ENCODE measurements at regions not wholly inside any gene's neighbourhood (a gene's known extent, or its start where the extent isn't known, plus 50 kb on each side); places are given as distances from the start of the nearest gene placed in this dataset.

- no peak for TF ChIP-seq FOXP4 (CRISPR knock-in tag; IDR thresholded peaks at IDR 0.05)
- TF ChIP-seq TCF7 (CRISPR knock-in tag; IDR thresholded peaks at IDR 0.05; ENCODE audit: low read depth) = no peak
- no peak for TF ChIP-seq AFF4 (CRISPR knock-in tag; IDR thresholded peaks at IDR 0.05; ENCODE audit: borderline replicate concordance)
- no peak for TF ChIP-seq STAT6 (CRISPR knock-in tag; conservative IDR thresholded peaks at IDR 0.05; ENCODE audit: low read depth)
Measured at GRCh38 chr3:168813225-168813802, 717.6 kb upstream of the GOLIM4 start (continued).

- DNase-seq (ENCODE audit: low spot score) = peak; percentile 44
- Mint-ChIP-seq H3K9me3 (no peaks in the 10 kb centered on the region), H3K36me3 (no peaks in the 10 kb centered on the region), H3K4me3 (peak overlapping the region; percentile 46), H3K4me1 (peaks cover 73% of the 10 kb centered on the region), H3K27ac (peak overlapping the region; percentile 76; the same call in 1 of the 2 replicates), H3K27me3 (ENCODE audit: low read depth) (no peaks in the 10 kb centered on the region)
- ChIA-PET POLR2A (interaction anchor here (0.7 kb wide), 2 partner anchors 17 to 439 kb away, joined by 3 to 4 read pairs; no protein-coding TSS in a partner anchor), CTCF (interaction anchor here (0.7 to 2.6 kb wide), 4 partner anchors 11 to 600 kb away, joined by 3 to 5 read pairs (median 4); no protein-coding TSS in a partner anchor)
- ATAC-seq = peak; percentile 85
- TF ChIP-seq ZNF512 (CRISPR knock-in tag; IDR thresholded peaks at IDR 0.05; ENCODE audit: borderline replicate concordance) = no peak
- peak; percentile 38; the same call in 1 of the 2 replicates for TF ChIP-seq TEAD1 (CRISPR knock-in tag; IDR thresholded peaks at IDR 0.05)
- TF ChIP-seq FOXP4 (CRISPR knock-in tag; IDR thresholded peaks at IDR 0.05) = peak; percentile 50; the same call in 1 of the 2 replicates
- 0 out of 2 replicates have a peak, but pooled peaks have one; percentile 29 for TF ChIP-seq ETV6 (CRISPR knock-in tag; IDR thresholded peaks at IDR 0.05)
- TF ChIP-seq TP53 (CRISPR knock-in tag; IDR thresholded peaks at IDR 0.05) = no peak
Measured at GRCh38 chr3:168812234-168812633, 716.5 kb upstream of the GOLIM4 start.

- Mint-ChIP-seq H3K9me3 (no peaks in the 10 kb centered on the region), H3K4me1 (peaks cover 64% of the 10 kb centered on the region)
- CTCF ChIA-PET = no interaction called here
- TF ChIP-seq SMAD4 (CRISPR knock-in tag; IDR thresholded peaks at IDR 0.05) = no peak
- TF ChIP-seq CREM (CRISPR knock-in tag; IDR thresholded peaks at IDR 0.05) = no peak
- TF ChIP-seq ESRRA (CRISPR knock-in tag; IDR thresholded peaks at IDR 0.05; ENCODE audit: borderline replicate concordance) = no peak
- no peak for TF ChIP-seq EMX1 (CRISPR knock-in tag; IDR thresholded peaks at IDR 0.05)
- TF ChIP-seq AFF4 (CRISPR knock-in tag; IDR thresholded peaks at IDR 0.05; ENCODE audit: borderline replicate concordance) = no peak
- TF ChIP-seq PRRX2 (CRISPR knock-in tag; IDR thresholded peaks at IDR 0.05) = no peak
- TF ChIP-seq ZNF138 (CRISPR knock-in tag; conservative IDR thresholded peaks at IDR 0.05) = no peak
- TF ChIP-seq JAZF1 (CRISPR knock-in tag; IDR thresholded peaks at IDR 0.05) = no peak
- TF ChIP-seq TEAD1 (CRISPR knock-in tag; IDR thresholded peaks at IDR 0.05) = no peak
Measured at GRCh38 chr3:168808596-168808995, 712.9 kb upstream of the GOLIM4 start.

More at GRCh38 chr3:168808596-168808995, 712.9 kb upstream of the GOLIM4 start:
- POLR2A ChIA-PET = interaction anchor here (0.6 to 1.2 kb wide), 2 partner anchors 14 to 1041 kb away, joined by 3 read pairs; no protein-coding TSS in a partner anchor
- no peak overlapping the region for H3K27ac Mint-ChIP-seq
- H3K27me3 Mint-ChIP-seq (ENCODE audit: low read depth) = no peaks in the 10 kb centered on the region
- no peak overlapping the region for H3K4me3 Mint-ChIP-seq
- no peaks in the 10 kb centered on the region for H3K36me3 Mint-ChIP-seq
- no peak for DNase-seq (ENCODE audit: low spot score)
- no peak for ATAC-seq
